Coronary artery (tissue), 2 donors: ENCODE measurements at regions not wholly inside any gene's neighbourhood (a gene's known extent, or its start where the extent isn't known, plus 50 kb on each side); places are given as distances from the start of the nearest gene placed in this dataset.

ENCODE experiments used
- DNase-seq: peaks from one replicate; pipeline ENCODE4 v3.0.0-alpha.2; 2017; ENCODE audit warnings: low spot score
- H3K27ac ChIP-seq, 2 donors: fragments of 200-600 bp; sonication (generic); one replicate each; pipeline ENCODE4 v1.5.1; 2016 to 2019
- H3K4me3 ChIP-seq: fragments of 200-600 bp; sonication (generic); 2 replicates; pipeline ENCODE4 v1.5.1; 2016; ENCODE audit warnings: mild to moderate bottlenecking, moderate library complexity
- CTCF ChIP-seq: fragments of 200-600 bp; sonication (generic); IDR thresholded peaks from one replicate; pipeline ENCODE4 v1.5.1; 2019; ENCODE audit warnings: antibody characterized with exemption

- no peak overlapping the region for H3K27ac ChIP-seq
- H3K4me3 ChIP-seq = no peak overlapping the region
- no peak for DNase-seq
- TF ChIP-seq CTCF = no peak
Measured at GRCh38 chr3:74054566-74054965, 429.8 kb upstream of the PDZRN3 start.

GRCh38 chr3:74053970-74054516, 429.3 kb upstream of the PDZRN3 start:
- no peak overlapping the region for H3K4me3 ChIP-seq
- H3K27ac ChIP-seq = no peak overlapping the region
- no peak for DNase-seq
- TF ChIP-seq CTCF = no peak

GRCh38 chr3:74049444-74049843, 424.7 kb upstream of the PDZRN3 start:
- no peak overlapping the region for H3K4me3 ChIP-seq
- TF ChIP-seq CTCF = no peak
- no peak overlapping the region for H3K27ac ChIP-seq
- DNase-seq = no peak

- no peak for TF ChIP-seq CTCF
- DNase-seq = no peak
- H3K27ac ChIP-seq = no peak overlapping the region
- no peak overlapping the region for H3K4me3 ChIP-seq
Measured at GRCh38 chr3:74048699-74049098, 424.0 kb upstream of the PDZRN3 start.

- Histone ChIP-seq H3K27ac (no peak overlapping the region), H3K4me3 (no peak overlapping the region)
- no peak for TF ChIP-seq CTCF
- DNase-seq = no peak
Measured at GRCh38 chr3:74045000-74045399, 420.3 kb upstream of the PDZRN3 start.

GRCh38 chr3:74041068-74041675, 416.4 kb upstream of the PDZRN3 start:
- Histone ChIP-seq H3K4me3 (no peak overlapping the region), H3K27ac (no peak overlapping the region)
- no peak for TF ChIP-seq CTCF
- no peak for DNase-seq

- no peak for TF ChIP-seq CTCF
- H3K4me3 ChIP-seq = no peak overlapping the region
- no peak overlapping the region for H3K27ac ChIP-seq
- no peak for DNase-seq
Measured at GRCh38 chr3:74039105-74039504, 414.4 kb upstream of the PDZRN3 start.
